GM19239 (cell line): ENCODE measurements at regions not wholly inside any gene's neighbourhood (a gene's known extent, or its start where the extent isn't known, plus 50 kb on each side); places are given as distances from the start of the nearest gene placed in this dataset.
"Not testable (repeated sequence)": the region's sequence is repeated elsewhere in the genome, so short reads cannot be mapped to it uniquely, and the experiment has no call there.

Experiments used
- DNase-seq: peaks from one replicate; pipeline ENCODE4 v3.0.0; 2011; ENCODE audit warnings: low spot score; ENCODE audit not compliant: insufficient read length
- FAIRE-seq: peaks from 2 replicates; lab custom pipeline; 2011; peaks lifted over from hg19 to GRCh38; lab: Jason Lieb, UNC

DNA sequence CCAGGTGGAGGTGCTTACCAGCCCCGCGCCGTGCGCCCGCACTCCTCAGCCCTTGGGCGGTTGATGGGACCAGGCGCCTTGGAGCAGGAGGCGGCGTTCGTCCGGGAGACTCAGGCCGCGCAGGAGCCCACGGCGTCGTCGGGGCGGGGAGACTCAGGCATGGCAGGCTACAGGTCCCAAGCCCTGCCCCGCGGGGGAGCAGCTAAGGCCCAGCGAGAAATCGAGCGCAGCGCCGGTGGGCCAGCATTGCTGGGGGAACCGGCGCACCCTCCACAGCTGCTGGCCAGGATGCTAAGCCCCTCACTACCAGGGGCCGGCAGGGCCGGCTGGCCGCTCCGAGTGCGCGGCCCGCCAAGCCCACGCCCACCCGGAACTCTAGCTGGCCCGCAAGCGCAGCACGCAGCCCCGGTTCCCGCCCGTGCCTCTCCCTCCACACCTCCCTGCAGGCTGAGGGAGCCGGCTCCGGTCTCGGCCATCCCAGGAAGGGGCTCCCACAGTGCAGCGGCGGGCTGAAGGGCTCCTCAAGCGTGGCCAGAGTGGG, 1087.5 kb downstream of the GALC start:
- FAIRE-seq, DNase-seq: not testable (repeated sequence)

DNA sequence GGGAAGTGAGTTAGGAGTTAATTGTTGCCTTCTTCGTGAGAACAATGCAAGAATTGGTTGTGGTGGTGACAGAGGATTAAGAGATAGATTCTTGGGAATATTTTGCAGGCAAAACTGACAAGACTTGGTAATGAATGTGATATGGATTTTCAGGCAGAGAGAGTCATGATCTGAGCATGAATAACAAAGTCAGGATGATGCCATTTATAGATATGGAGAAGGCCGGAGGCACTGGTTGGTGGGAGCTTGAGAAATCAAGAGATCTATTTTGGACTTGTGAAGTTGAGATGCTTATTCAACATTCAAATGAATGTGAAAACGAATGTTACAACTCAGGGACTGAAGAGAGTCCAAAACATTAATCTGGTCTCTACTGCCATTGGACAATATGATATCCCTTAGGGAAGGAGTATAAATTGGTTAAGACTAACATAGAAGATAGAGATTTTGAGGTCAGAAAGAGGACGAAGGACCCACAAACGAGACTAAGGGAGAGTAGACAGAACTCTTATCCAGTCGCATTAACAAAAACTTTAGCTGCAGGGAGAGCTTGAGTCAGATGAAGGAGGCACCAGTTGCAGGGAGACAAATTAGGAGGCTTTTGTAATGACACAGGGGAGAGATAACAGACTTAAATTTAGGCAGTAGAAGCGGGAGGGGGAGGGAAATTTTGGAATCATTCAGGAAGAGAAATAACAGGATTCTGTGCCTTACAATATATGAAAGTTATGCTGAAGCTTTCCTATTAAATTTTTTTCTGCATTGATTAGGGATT, 1090.6 kb downstream of the GALC start:
- FAIRE-seq (no peak), DNase-seq (no peak)

DNA sequence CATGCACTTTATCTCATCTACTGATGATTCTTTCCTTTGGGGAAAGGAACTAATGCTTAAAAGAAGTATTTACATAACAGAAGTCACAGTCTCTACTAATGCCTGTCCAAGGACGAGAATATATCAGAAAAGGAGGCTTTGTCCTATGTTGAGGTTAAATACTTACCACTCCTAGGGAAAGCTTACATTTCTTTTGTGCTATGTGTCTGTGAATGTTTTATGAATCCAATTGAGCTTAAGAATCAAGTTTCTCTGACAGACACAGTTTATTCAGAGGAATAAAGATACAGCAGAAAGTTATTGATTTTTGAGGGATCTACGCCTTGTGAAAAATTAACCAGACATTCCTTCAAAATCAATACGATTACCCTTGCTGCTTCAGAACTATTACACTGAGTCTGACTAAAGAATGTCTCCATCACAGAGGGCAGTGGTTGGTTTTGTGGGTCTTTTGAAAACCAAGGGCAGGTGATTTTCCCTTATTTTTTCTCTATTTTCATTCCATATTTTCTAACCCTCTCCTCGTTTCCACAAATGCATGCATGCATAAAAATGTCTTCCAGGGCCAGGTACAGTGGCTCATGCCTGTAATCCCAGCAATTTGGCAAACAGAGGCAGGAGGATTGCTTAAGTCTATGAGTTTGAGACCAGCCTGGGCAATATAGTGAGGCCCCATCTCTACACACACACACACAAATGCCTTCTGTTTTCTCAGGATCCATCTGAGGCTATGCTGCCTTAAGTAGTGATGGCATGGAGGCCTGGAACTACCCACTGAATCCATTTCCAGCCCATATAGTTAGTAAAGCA, 1095.1 kb downstream of the GALC start:
- FAIRE-seq: no peak
- DNase-seq: no peak

DNA sequence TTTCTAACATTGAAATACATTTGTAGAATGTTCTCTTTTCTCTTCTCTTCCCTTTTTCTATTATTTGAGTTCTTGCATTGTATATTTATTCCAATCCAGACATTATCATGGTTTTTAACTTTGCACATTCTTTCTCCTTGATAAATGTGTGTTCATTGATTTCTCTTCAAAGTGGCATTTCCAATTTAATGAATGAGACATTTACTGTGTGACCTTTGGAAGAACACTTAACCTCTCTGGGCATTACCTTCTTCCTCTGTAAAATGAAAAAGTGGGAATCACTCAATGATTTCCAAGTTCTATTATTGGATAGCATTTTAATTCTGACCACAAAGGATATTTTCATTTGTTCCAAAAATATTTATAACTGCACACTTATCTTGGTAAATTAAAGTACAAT, 1095.8 kb downstream of the GALC start:
- FAIRE-seq (no peak), DNase-seq (no peak)

DNA sequence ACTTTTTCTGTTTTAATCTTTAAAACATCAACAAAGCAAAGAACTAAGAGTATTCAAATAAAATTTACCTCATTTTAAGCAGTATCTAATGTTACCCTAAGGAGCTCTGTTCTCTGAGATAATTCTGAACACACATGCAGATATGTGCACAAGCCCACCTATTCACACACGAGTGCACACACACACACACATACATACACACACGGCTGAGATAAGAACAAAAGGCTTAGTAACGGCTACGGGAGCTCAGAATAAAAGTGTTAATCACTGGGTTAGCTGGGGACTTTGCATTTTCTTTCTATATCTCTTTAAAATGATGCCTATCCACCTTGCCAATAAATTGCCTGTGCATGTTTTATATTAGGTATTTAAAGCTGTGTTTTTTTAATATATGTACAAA, 1096.3 kb downstream of the GALC start:
- FAIRE-seq (no peak), DNase-seq (no peak)

DNA sequence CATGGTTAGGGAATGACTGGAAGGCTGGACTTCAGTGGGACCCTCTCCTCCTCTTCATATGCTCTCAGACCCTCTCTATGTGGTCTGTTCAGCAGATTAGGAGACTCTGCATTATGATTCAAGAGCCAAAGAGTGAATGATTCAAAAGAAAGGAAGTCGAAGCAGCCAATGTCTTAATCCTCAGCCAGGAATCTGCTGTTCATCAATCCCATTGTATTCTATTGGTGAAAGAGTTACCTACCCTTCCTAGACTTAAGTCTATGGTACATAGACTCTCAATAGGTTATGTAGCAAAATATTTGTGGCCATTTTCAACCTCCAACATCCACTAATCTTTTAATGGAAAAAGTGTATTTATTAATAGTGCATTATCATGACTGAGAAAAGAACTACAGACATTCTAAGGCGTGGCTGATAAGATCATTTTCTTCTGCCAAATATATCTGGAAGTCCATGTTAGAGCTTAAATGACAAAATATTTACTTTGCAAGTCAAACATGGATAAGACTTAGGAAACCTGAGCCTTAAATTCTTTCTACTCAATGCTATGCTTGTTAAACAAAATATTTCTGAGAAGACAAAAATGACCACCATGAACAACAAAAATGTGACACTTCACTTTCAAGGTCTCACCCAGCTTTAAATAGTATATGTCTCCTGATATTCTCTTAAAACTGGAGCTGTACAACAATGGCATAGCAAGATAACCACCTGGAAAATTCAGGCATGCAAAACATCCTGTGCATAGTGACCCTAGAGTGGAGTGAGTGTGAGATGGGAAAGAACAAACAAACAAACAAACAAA, 1100.6 kb downstream of the GALC start:
- FAIRE-seq: no peak
- DNase-seq: no peak

DNA sequence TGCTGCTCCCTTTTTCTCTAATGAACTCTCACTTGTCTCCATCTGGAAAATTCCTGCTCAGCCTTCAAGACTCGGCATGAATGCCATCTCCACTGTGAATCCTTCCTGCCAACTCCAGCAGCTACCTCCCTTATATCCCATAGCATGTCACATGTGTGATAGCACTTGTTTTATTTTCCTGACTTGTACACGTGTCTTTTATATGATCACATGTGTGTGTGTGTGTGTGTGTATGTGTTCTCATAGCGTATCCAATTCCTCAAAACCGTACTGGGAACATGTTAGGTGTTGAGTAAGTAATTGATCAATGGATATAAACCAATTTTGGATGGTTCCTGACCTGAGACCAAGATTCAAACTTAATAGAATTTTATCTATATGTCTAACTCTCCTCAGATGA, 1107.7 kb downstream of the GALC start:
- FAIRE-seq: no peak

DNA sequence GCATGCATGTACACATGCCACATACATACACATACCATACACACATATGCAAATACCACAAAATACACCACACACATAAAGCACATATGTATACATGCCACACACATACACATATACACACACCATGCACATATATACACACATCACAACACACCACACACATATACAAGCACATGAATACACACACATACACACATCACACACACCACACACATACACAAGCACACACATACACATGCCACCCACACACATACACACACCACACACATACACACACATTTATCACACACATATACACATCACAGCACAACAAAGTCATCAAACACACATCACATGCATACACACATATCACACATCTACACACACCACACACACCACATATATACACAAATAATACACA, 1108.5 kb downstream of the GALC start:
- DNase-seq (no peak), FAIRE-seq (no peak)

More for the DNA sequence above, 1107.7 kb downstream of the GALC start:
- DNase-seq: no peak

DNA sequence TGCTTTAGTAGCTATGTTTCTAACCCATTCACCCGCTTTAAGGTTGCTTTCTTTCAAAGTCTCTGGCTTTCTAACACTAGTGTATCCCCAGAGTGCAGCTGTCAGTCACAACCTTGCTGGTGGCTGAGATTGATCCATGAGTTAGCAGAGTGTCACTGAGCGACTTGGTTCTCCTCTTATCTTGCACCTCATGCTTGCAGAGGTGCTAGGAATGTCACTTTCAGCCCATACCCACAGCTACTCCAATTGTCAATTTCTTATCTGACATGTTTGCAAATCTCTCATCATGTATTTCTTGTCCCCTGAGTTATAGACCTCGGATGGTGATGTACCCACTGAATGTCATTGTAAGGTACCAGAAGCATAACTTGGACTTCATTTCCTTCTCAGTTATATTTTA, 1110.2 kb downstream of the GALC start:
- no peak for DNase-seq
- FAIRE-seq: no peak

DNA sequence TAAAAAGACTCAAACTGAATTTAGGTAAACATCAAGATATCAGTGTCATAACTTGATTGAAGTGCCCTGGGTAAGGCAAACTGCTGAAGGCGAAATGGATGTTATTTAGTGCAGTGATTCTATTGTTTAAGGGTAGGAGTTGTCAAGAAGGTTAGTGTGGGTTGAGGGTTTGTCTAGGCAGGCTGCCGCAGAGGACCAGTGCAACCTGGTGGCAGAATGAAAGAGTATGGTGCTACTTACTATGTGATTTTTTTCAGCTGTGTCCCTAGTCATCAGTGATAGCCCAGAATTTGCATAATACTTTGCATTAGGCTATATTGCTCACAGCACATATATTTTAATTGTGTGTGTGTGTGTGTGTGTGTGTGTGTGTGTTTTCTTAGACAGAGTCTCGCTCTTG, 1127.0 kb downstream of the GALC start:
- FAIRE-seq (no peak), DNase-seq (no peak)

DNA sequence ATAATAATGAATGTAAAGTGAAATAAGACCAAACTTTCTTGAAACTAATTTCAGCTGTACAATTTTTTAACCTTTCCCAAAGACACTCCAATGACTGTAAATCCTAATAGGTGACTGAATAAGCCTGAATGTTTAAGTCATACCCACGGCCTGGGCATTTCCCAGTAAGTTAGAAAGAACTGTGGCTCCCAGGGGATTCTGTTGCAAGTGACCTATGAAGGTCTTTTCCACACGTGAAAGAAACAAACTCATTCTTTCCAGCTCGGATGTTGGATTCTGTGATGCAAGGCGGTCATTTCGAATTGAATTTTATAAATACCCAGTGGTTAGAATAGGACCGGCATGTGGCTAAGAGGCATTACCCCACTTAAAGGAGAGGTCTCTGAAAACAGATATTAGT, 1134.4 kb downstream of the GALC start:
- FAIRE-seq: no peak
- no peak for DNase-seq

DNA sequence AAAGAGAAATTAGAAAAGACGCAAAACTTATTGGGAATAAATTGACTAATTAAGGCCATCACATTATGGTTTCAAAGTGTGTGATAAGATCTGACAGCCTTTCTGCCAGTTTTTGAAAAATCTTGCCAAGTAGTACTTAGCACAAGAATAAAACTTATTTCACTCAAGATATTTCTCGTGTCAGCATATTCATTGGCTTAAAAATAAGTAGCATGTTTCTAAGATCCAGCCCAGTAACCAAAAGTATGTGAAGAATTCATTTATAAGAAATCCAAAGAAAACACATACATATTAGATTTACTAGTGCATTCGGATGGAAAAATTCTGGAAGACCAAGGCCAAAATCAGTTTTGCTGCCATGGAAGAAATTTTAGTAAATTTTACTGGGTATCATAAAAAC, 1135.0 kb downstream of the GALC start:
- DNase-seq: no peak

DNA sequence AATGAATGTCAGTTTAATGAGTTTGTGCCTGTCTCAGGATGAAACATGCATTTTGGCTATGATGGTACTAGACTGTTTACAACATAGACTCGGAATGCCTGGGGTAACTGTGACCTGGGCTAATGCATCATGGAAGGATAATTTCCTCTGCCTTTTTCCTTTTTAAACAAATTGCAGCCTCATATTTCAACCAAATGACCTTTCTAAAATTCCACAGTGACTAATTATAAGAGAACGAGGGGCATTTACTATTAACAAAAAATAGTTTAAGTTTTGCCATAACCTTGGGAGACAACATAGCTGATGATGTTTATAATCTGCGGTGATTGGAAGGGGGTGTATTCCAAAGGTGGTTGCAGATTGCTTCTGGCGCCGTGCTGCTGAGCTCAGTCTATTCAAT, 1140.5 kb downstream of the GALC start:
- DNase-seq: no peak
- FAIRE-seq: no peak

More for the DNA sequence above, 1135.0 kb downstream of the GALC start:
- no peak for FAIRE-seq

DNA sequence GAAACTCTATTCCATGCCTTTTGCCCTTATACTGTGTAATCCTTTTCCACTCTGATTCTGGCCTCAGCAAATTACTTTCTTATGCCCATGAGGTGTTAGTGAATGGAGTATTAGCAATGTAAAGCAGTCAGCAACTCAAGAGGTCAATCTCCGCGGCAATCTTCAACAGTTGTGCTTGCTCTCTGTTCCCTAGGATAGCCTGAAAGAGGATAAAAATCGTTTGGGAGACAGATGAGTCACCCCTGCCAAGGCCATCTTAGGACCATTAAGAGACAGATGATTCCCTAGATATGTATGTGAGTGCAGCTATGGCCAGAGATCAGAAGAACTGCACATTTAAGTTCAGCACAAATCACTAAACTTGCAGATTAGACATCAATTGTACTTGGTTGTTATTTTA, 1145.8 kb downstream of the GALC start:
- DNase-seq (no peak), FAIRE-seq (no peak)

DNA sequence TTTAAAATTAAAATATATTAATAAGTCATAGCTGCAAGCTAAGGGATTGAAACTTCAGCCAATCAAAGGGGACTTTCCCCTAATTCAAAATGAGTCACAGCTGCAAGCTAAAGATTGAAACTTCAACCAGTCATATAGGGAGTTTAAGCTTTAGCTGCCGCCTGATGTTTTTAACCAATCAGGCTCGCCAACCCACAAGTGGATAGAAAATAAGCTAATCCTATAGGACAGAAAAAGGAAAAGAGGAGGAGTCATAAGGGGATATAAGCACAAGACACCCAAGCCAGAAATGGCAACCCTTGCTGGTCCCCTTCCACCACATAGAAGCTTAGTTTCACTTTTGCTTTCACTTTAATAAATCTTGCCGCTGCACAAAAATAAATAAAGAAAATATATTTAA, 1154.6 kb downstream of the GALC start:
- FAIRE-seq (no peak), DNase-seq (no peak)

DNA sequence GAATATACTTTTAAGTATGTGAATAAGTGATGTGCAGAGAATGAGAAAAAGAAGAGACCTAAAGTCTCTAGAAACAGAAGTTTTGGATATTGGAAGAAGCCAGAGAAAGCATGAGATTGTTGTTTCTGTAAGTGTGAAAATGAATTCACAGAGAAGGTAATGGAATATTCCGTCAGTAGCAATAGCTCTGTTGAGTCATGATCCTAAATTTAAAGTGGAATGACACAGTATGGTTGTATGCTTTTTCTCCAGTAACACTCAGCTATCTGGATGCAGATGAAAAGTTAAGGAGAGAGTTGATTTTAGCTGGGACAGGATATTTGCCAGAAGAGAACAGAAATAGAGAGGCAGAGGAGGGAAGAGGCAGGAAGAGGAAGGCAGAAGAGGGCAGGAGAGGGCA, 1166.3 kb downstream of the GALC start:
- FAIRE-seq (no peak), DNase-seq (no peak)

DNA sequence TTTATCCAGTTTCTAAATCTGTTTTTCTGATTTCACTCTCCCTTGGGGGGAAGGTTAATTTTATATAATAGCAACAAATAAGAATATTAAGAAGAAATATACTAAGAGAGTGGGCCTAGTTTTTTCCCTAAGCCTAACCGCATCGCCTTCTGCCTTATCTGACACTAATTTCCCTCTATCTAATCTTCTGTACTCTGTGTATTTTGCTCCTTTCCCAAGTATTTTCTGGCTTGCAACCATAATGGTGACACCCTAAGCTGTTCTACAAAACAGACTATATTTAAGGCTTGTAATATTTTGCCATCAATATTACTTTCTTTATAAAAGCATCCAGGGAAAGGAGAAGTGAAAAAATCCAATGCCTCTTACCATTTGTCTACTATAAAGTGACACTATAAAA, 1168.8 kb downstream of the GALC start:
- FAIRE-seq (no peak), DNase-seq (no peak)

DNA sequence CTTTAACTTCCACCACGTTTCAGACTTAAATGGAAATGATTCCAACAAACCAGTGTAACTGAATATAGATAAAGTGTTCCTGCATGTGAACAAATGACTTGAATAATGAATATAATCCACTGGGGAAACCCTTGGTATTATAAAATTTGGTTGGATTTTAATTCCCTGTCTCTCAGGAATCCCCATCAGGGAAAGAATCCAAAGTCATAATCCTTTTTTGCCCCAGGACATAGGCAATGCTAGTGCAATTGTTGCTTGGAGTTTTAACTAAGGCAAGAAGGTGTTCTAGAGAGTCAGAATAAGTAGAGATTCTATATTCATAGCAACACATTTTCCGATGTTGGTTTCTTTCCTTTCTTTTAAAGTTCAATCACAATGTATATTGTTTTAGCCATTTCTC, 1169.4 kb downstream of the GALC start:
- DNase-seq (no peak), FAIRE-seq (no peak)

DNA sequence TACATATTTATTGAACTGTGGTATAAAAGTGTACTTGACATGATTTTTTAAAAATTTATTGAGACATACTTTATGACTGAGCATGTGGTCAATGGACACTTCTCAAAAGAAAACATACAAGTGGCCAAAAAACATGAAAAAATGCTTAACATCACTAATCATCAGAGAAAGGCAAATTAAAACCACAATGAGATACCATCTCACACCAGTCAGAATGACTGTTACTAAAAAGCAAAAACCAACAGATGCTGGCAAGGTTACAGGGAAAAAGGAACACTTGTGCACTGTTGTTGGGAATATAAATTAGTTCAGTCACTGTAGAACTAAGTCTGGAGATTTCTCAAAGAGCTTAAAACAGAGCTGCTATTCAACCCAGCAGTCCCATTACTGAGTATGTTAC, 1177.6 kb downstream of the GALC start:
- FAIRE-seq: no peak
- DNase-seq: no peak

DNA sequence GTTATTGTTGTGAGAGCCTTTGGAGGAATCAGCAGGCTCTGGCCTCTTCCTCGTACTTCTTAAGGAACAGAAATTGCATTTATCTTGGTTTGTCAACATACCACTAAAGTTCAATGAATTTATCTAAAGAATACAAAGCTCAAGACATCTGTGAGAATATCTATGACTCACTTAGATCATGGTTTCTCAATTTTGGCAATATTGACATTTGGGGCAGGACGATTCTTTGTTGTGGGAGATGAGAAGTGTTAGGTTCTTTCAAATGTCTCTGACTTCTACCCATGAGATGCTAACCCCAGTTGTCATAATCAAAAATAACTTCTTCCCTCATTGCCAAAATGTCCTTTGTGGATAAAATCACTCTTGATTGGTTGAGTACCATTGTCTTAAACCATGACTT, 1190.3 kb downstream of the GALC start:
- FAIRE-seq (no peak), DNase-seq (no peak)

DNA sequence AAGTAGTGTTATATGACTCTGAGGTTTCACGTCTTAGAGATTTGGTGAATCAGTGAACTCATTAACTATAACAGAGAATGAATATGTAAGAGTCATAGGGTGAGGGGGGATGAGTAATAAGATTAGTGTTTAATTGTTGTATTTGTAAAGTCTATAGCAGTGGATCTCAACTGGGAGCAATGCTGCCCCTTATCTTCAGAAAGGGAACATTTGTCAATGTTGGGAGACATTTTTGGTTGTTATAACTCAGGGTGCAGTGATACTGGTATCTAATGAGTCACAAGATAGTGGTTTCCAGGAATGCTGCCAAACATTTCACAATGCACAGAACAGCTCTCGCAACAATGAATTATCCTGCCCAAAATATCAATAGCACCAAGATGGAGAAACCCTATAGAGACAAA, 1193.7 kb downstream of the GALC start:
- no peak for DNase-seq

More for the DNA sequence above, 1193.7 kb downstream of the GALC start:
- FAIRE-seq: no peak
